NOMO-1 treated with DMSO at 0.1 percent for 48 hours (cell line): ENCODE measurements at regions not wholly inside any gene's neighbourhood (a gene's known extent, or its start where the extent isn't known, plus 50 kb on each side); places are given as distances from the start of the nearest gene placed in this dataset.
"Not testable (repeated sequence)": the region's sequence is repeated elsewhere in the genome, so short reads cannot be mapped to it uniquely, and the experiment has no call there.

ENCODE experiments used
- DNase-seq: peaks from one replicate; lab custom pipeline; 2025; ENCODE audit not compliant: unreplicated experiment; lab: John Stamatoyannopoulos, UW

GRCh38 chr12:46942579-46942978, 116.8 kb upstream of the SLC38A4 start:
- DNase-seq = no peak

GRCh38 chr12:46944088-46944487, 118.3 kb upstream of the SLC38A4 start:
- no peak for DNase-seq

GRCh38 chr12:46944771-46945170, 119.0 kb upstream of the SLC38A4 start:
- no peak for DNase-seq

- DNase-seq = no peak
Measured at GRCh38 chr12:46945591-46945990, 119.8 kb upstream of the SLC38A4 start.

- DNase-seq = no peak
Measured at GRCh38 chr12:46946137-46946536, 120.3 kb upstream of the SLC38A4 start.

GRCh38 chr12:46948936-46949545, 123.2 kb upstream of the SLC38A4 start:
- DNase-seq = no peak

GRCh38 chr12:46950094-46950493, 124.3 kb upstream of the SLC38A4 start:
- DNase-seq = no peak

GRCh38 chr12:46952880-46953483, 126.4 kb upstream of the PCED1B start:
- no peak for DNase-seq

GRCh38 chr12:46956451-46957035, 122.9 kb upstream of the PCED1B start:
- DNase-seq = peak; percentile 51

- DNase-seq = no peak
Measured at GRCh38 chr12:46958053-46958452, 121.4 kb upstream of the PCED1B start.

- no peak for DNase-seq
Measured at GRCh38 chr12:46958599-46959290, 120.7 kb upstream of the PCED1B start.

GRCh38 chr12:46959502-46959901, 119.9 kb upstream of the PCED1B start:
- DNase-seq = peak; percentile 56

- no peak for DNase-seq
Measured at GRCh38 chr12:46960681-46961080, 118.7 kb upstream of the PCED1B start.

- DNase-seq = no peak
Measured at GRCh38 chr12:46963191-46963590, 116.2 kb upstream of the PCED1B start.

- no peak for DNase-seq
Measured at GRCh38 chr12:46963977-46964971, 115.1 kb upstream of the PCED1B start.

- DNase-seq = no peak
Measured at GRCh38 chr12:46965137-46965536, 114.3 kb upstream of the PCED1B start.

GRCh38 chr12:46965880-46966279, 113.5 kb upstream of the PCED1B start:
- DNase-seq = no peak

- DNase-seq = no peak
Measured at GRCh38 chr12:46970636-46971035, 108.8 kb upstream of the PCED1B start.

GRCh38 chr12:46973937-46974336, 105.5 kb upstream of the PCED1B start:
- DNase-seq = not testable (repeated sequence)

GRCh38 chr12:46977871-46978375, 101.5 kb upstream of the PCED1B start:
- no peak for DNase-seq

- DNase-seq = no peak
Measured at GRCh38 chr12:46981622-46982021, 97.8 kb upstream of the PCED1B start.
